ENCODE measurements at regions not wholly inside any gene's neighbourhood (a gene's known extent, or its start where the extent isn't known, plus 50 kb on each side); places are given as distances from the start of the nearest gene placed in this dataset.
A peak's percentile ranks its signal among the peaks of the same experiment; 100 is the strongest.

DNA sequence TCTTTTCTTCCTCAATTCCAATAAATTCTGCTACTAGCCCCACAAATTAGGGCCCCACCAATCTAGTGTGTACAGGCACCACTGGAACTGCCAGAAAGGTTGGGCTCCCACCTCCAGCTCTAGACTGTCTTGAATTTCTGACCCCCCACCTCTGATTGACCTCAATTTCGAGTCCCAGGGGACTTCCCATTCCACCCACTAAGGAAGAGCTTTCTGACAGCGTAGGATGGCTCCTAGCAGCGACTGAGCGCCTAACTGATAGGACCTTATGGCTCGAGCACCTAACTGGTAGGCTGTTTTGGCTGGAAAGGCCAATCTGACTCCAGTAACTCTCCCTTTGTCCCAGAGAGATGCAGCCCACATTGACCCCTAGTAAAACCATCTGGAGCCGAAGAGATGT is 171.6 kb upstream of the ZNF184 start:
- no peak overlapping the region for H3T11ph ChIP-seq (ENCODE audit: low read length)
- no CpG with 5 or more reads among the region's 6 CpGs for WGBS (ENCODE audit: extremely low coverage, insufficient read length, low lambda C conversion rate)
- no peak overlapping the region for H3K4me3 Mint-ChIP-seq
- no peaks in the 10 kb centered on the region for H3K79me1 ChIP-seq (ENCODE audit: insufficient read depth, low read depth, low read length, poor library complexity, severe bottlenecking)
- H4K91ac ChIP-seq (ENCODE audit: insufficient read length, low read depth, low read length), result no peak overlapping the region
- H2AK5ac ChIP-seq (ENCODE audit: insufficient read length, low read length), result no peak overlapping the region
- no peak overlapping the region for H2AFZ ChIP-seq (ENCODE audit: low read length)
- no peak overlapping the region for H3K27ac ChIP-seq (ENCODE audit: insufficient read length, low read depth, low read length)
- 0 out of 4 replicates have a peak, but pooled peaks cover 0 to 3% of the 10 kb centered on the region in 2 experiments for H3K4me1 Mint-ChIP-seq
- no peaks in the 10 kb centered on the region for H4K20me1 ChIP-seq (ENCODE audit: control insufficient read depth, insufficient read depth, insufficient read length)
- H2BK15ac ChIP-seq (ENCODE audit: low read depth, low read length), result no peak overlapping the region
- H2BK20ac ChIP-seq (ENCODE audit: low read depth, low read length, poor library complexity, severe bottlenecking), result no peak overlapping the region
- H3K18ac ChIP-seq (ENCODE audit: insufficient read length, low read depth, low read length), result no peak overlapping the region
- no peak overlapping the region for H2BK5ac ChIP-seq (ENCODE audit: insufficient read length, low read length)
- H3K27me3 ChIP-seq (ENCODE audit: insufficient read depth, low read length), result no peaks in the 10 kb centered on the region
- H3K27ac Mint-ChIP-seq, result peak overlapping the region in 1 of 3 experiments; percentile 53; a peak in 1 of 7 replicates
- no peak overlapping the region for H4K8ac ChIP-seq (replicated peaks; ENCODE audit: insufficient read length, low read depth, low read length)
- TF ChIP-seq, protein P1, sequence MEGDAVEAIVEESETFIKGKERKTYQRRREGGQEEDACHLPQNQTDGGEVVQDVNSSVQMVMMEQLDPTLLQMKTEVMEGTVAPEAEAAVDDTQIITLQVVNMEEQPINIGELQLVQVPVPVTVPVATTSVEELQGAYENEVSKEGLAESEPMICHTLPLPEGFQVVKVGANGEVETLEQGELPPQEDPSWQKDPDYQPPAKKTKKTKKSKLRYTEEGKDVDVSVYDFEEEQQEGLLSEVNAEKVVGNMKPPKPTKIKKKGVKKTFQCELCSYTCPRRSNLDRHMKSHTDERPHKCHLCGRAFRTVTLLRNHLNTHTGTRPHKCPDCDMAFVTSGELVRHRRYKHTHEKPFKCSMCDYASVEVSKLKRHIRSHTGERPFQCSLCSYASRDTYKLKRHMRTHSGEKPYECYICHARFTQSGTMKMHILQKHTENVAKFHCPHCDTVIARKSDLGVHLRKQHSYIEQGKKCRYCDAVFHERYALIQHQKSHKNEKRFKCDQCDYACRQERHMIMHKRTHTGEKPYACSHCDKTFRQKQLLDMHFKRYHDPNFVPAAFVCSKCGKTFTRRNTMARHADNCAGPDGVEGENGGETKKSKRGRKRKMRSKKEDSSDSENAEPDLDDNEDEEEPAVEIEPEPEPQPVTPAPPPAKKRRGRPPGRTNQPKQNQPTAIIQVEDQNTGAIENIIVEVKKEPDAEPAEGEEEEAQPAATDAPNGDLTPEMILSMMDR (conservative IDR thresholded peaks at IDR 0.05), result no peak
- no peaks in the 10 kb centered on the region for H3K23me2 ChIP-seq (ENCODE audit: insufficient read length, low read depth, low read length, poor library complexity, severe bottlenecking)
- peaks cover 1% of the 10 kb centered on the region for H3K27me3 Mint-ChIP-seq (ENCODE audit: low read depth)
- no peaks in the 10 kb centered on the region for H3K79me2 ChIP-seq (ENCODE audit: insufficient read depth, low read length)
- H4K5ac ChIP-seq (ENCODE audit: insufficient read length, low read depth, low read length), result peak overlapping the region; percentile 87
- H2BK12ac ChIP-seq (ENCODE audit: insufficient read length, low read depth, low read length), result no peak overlapping the region
- no peak overlapping the region for H3K9ac ChIP-seq (ENCODE audit: extremely low read depth, insufficient read length, low read length)
- H3K4me1 ChIP-seq (ENCODE audit: insufficient read depth, low read length), result no peaks in the 10 kb centered on the region
- no peak overlapping the region for H3K23ac ChIP-seq (ENCODE audit: insufficient read length, low read depth, low read length)
- no peak for DNase-seq
- no peaks in the 10 kb centered on the region for H3K36me3 Mint-ChIP-seq (ENCODE audit: insufficient read depth in 1 of 3, low read depth in 3 of 3)
- H2BK120ac ChIP-seq (ENCODE audit: low read depth, low read length, poor library complexity, severe bottlenecking), result no peak overlapping the region
- H3K56ac ChIP-seq (ENCODE audit: insufficient read length, low read depth, low read length), result no peak overlapping the region
- no peak overlapping the region for H3K4ac ChIP-seq (ENCODE audit: low read depth, low read length)
- no peak overlapping the region for H3K4me2 ChIP-seq (ENCODE audit: insufficient read depth, insufficient read length, low read length)
- no peaks in the 10 kb centered on the region; a peak in 4 of 5 replicates for H3K9me3 Mint-ChIP-seq
- H3K9me3 ChIP-seq (ENCODE audit: control insufficient read depth, low read depth, low read length), result no peaks in the 10 kb centered on the region
- H3K14ac ChIP-seq (ENCODE audit: insufficient read depth, low read length), result no peak overlapping the region
